Skeletal muscle tissue (tissue), 3 donors: ENCODE measurements at regions not wholly inside any gene's neighbourhood (a gene's known extent, or its start where the extent isn't known, plus 50 kb on each side); places are given as distances from the start of the nearest gene placed in this dataset.
A peak's percentile ranks its signal among the peaks of the same experiment; 100 is the strongest.
"Not testable (repeated sequence)": the region's sequence is repeated elsewhere in the genome, so short reads cannot be mapped to it uniquely, and the experiment has no call there.

Experiments
- H3K27ac ChIP-seq: one replicate; pipeline ENCODE4 v1.7.0; 2013; ENCODE audit warnings: mild to moderate bottlenecking, low read depth, low read length, inconsistent platforms
- H3K27me3 ChIP-seq, 3 donors: one replicate each; pipeline ENCODE4 v1.7.0; 2013; ENCODE audit warnings: low read length in 3 of 3; ENCODE audit not compliant: control insufficient read depth in 3 of 3, insufficient read depth in 3 of 3
- H3K36me3 ChIP-seq, 3 donors: one replicate each; pipeline ENCODE4 v1.7.0; 2013; ENCODE audit warnings: low read length in 3 of 3; ENCODE audit not compliant: control insufficient read depth in 3 of 3, insufficient read depth in 3 of 3
- H3K4me1 ChIP-seq, 3 donors: one replicate each; pipeline ENCODE4 v1.7.0; 2013; ENCODE audit warnings: low read length in 3 of 3, mild to moderate bottlenecking in 3 of 3; ENCODE audit not compliant: control insufficient read depth in 3 of 3, insufficient read depth in 3 of 3
- H3K4me3 ChIP-seq, 3 donors: one replicate each; pipeline ENCODE4 v1.7.0; 2013; ENCODE audit warnings: low read length in 3 of 3
- H3K9ac ChIP-seq, 3 donors: one replicate each; pipeline ENCODE4 v1.7.0; 2013; ENCODE audit warnings: low read length in 3 of 3, mild to moderate bottlenecking in 3 of 3, moderate library complexity in 2 of 3, low read depth in 1 of 3
- H3K9me3 ChIP-seq, 3 donors: one replicate each; pipeline ENCODE4 v1.7.0; 2013; ENCODE audit warnings: low read length in 3 of 3; ENCODE audit not compliant: control insufficient read depth in 3 of 3
- donor health status: Osteomylitis.

GRCh38 chr20:25978450-25979190 lies 282.0 kb upstream of the ZNF337 start:
- not testable (repeated sequence) for H3K9ac ChIP-seq, H3K36me3 ChIP-seq, H3K9me3 ChIP-seq, H3K27ac ChIP-seq, H3K27me3 ChIP-seq, H3K4me3 ChIP-seq, H3K4me1 ChIP-seq

GRCh38 chr20:25975816-25976215 lies 279.2 kb upstream of the ZNF337 start:
- H3K36me3 ChIP-seq, H3K27me3 ChIP-seq, H3K9ac ChIP-seq, H3K27ac ChIP-seq, H3K4me1 ChIP-seq, H3K9me3 ChIP-seq, H3K4me3 ChIP-seq: not testable (repeated sequence)

GRCh38 chr20:25965203-25965602 lies 268.6 kb upstream of the ZNF337 start:
- H3K4me1 ChIP-seq, H3K36me3 ChIP-seq, H3K9me3 ChIP-seq, H3K27ac ChIP-seq, H3K4me3 ChIP-seq, H3K27me3 ChIP-seq, H3K9ac ChIP-seq: not testable (repeated sequence)

GRCh38 chr20:25953876-25954275 lies 257.2 kb upstream of the ZNF337 start:
- not testable (repeated sequence) for H3K36me3 ChIP-seq, H3K4me1 ChIP-seq, H3K27me3 ChIP-seq, H3K9ac ChIP-seq, H3K4me3 ChIP-seq, H3K9me3 ChIP-seq, H3K27ac ChIP-seq

GRCh38 chr20:25935230-25935629 lies 238.6 kb upstream of the ZNF337 start:
- H3K27me3 ChIP-seq, H3K9me3 ChIP-seq, H3K9ac ChIP-seq, H3K4me3 ChIP-seq, H3K36me3 ChIP-seq, H3K4me1 ChIP-seq, H3K27ac ChIP-seq: not testable (repeated sequence)

GRCh38 chr20:25932806-25933205 lies 236.2 kb upstream of the ZNF337 start:
- H3K36me3 ChIP-seq, H3K4me3 ChIP-seq, H3K9me3 ChIP-seq, H3K9ac ChIP-seq, H3K27ac ChIP-seq, H3K4me1 ChIP-seq, H3K27me3 ChIP-seq: not testable (repeated sequence)

- H3K9ac ChIP-seq, H3K27me3 ChIP-seq, H3K9me3 ChIP-seq, H3K36me3 ChIP-seq, H3K4me3 ChIP-seq, H3K4me1 ChIP-seq, H3K27ac ChIP-seq: not testable (repeated sequence)
Measured at GRCh38 chr20:25932170-25932569, 235.5 kb upstream of the ZNF337 start.

GRCh38 chr20:25902321-25902720 lies 205.7 kb upstream of the ZNF337 start:
- H3K36me3 ChIP-seq, H3K9ac ChIP-seq, H3K9me3 ChIP-seq, H3K27ac ChIP-seq, H3K27me3 ChIP-seq, H3K4me3 ChIP-seq, H3K4me1 ChIP-seq: not testable (repeated sequence)

- H3K9ac ChIP-seq, H3K4me1 ChIP-seq, H3K27ac ChIP-seq, H3K36me3 ChIP-seq, H3K27me3 ChIP-seq, H3K9me3 ChIP-seq, H3K4me3 ChIP-seq: not testable (repeated sequence)
Measured at GRCh38 chr20:25898663-25899062, 202.0 kb upstream of the ZNF337 start.

- H3K4me1 ChIP-seq, H3K9me3 ChIP-seq, H3K4me3 ChIP-seq, H3K9ac ChIP-seq, H3K27ac ChIP-seq, H3K36me3 ChIP-seq, H3K27me3 ChIP-seq: not testable (repeated sequence)
Measured at GRCh38 chr20:25879096-25879495, 182.4 kb upstream of the ZNF337 start.

GRCh38 chr20:25868650-25868979 lies 172.0 kb upstream of the ZNF337 start:
- not testable (repeated sequence) for H3K9me3 ChIP-seq, H3K27ac ChIP-seq, H3K27me3 ChIP-seq, H3K36me3 ChIP-seq
- Histone ChIP-seq H3K9ac (peak overlapping the region; percentile 53 to 79 (median 78)), H3K4me3 (peak overlapping the region; percentile 76 to 79 (median 78)), H3K4me1 (peaks cover 21 to 24% (median 24%) of the 10 kb centered on the region in 3 donors)
